Naive thymus-derived CD4-positive, alpha-beta T cell (primary cell): ENCODE measurements at regions not wholly inside any gene's neighbourhood (a gene's known extent, or its start where the extent isn't known, plus 50 kb on each side); places are given as distances from the start of the nearest gene placed in this dataset.

ENCODE experiments used
- ATAC-seq: fragments of 150-1000 bp; cut with Tn5 transposase; 2 replicates; pipeline ENCODE4 v1.10.0; 2021; ENCODE audit warnings: mild to moderate bottlenecking, moderate library complexity
- CTCF ChIA-PET: fragments of 350-600 bp; sonication (Branson Sonifier 250); formaldehyde crosslinking; loops from one replicate; lab custom pipeline; 2021; ENCODE audit warnings: antibody characterized with exemption; lab: Charles Lee
- POLR2A ChIA-PET: fragments of 350-600 bp; sonication (Branson Sonifier 250); formaldehyde crosslinking; loops from one replicate; lab custom pipeline; 2021; ENCODE audit warnings: antibody characterized with exemption, inconsistent platforms; lab: Charles Lee
- DNase-seq, 9 donors: peaks; one replicate each; pipeline versions ENCODE4 v3.0.0 to v3.0.0-alpha.2; 2020 to 2022; ENCODE audit warnings: mixed read lengths in 1 of 9
- H3K27ac ChIP-seq: one replicate; pipeline ENCODE4 v1.7.0; 2013; ENCODE audit warnings: mild to moderate bottlenecking, low read depth, low read length, moderate library complexity
- H3K27me3 ChIP-seq, 2 donors: one replicate each; pipeline ENCODE4 v1.7.0; 2013; ENCODE audit warnings: low read length in 2 of 2, mild to moderate bottlenecking in 2 of 2, moderate library complexity in 2 of 2; ENCODE audit not compliant: control insufficient read depth in 2 of 2, insufficient read depth in 2 of 2
- H3K36me3 ChIP-seq, 3 experiments: 1 replicate in 2 of 3; 2 replicates in 1 of 3; pipeline ENCODE4 v1.7.0; 2013; ENCODE audit warnings: low read length in 3 of 3, mild to moderate bottlenecking in 3 of 3, moderate library complexity in 1 of 3; ENCODE audit not compliant: insufficient read depth in 3 of 3, control insufficient read depth in 2 of 3
- H3K4me1 ChIP-seq, 2 donors: one replicate each; pipeline ENCODE4 v1.7.0; 2013; ENCODE audit warnings: low read length in 2 of 2, mild to moderate bottlenecking in 2 of 2, moderate library complexity in 1 of 2; ENCODE audit not compliant: control insufficient read depth in 2 of 2, insufficient read depth in 2 of 2
- H3K4me3 ChIP-seq: 2 replicates; pipeline ENCODE4 v1.7.0; 2013; ENCODE audit warnings: mild to moderate bottlenecking, low read length
- H3K9me3 ChIP-seq, 3 experiments: 1 replicate in 2 of 3; 2 replicates in 1 of 3; pipeline ENCODE4 v1.7.0; 2013; ENCODE audit warnings: low read length in 3 of 3; ENCODE audit not compliant: control insufficient read depth in 2 of 3
- H3K27ac Mint-ChIP-seq, 9 donors: one replicate each; pipeline ENCODE4 v1.8.0; 2020 to 2022; ENCODE audit warnings: mixed read lengths in 9 of 9, mild to moderate bottlenecking in 8 of 9, moderate library complexity in 5 of 9, inconsistent platforms in 2 of 9
- H3K27me3 Mint-ChIP-seq, 5 donors: one replicate each; pipeline ENCODE4 v1.8.0; 2021 to 2022; ENCODE audit warnings: mixed read lengths in 5 of 5, mild to moderate bottlenecking in 1 of 5
- H3K36me3 Mint-ChIP-seq, 5 donors: one replicate each; pipeline ENCODE4 v1.8.0; 2020 to 2022; ENCODE audit warnings: mixed read lengths in 5 of 5, mild to moderate bottlenecking in 3 of 5, inconsistent platforms in 1 of 5
- H3K4me1 Mint-ChIP-seq, 7 donors: one replicate each; pipeline ENCODE4 v1.8.0; 2020 to 2022; ENCODE audit warnings: mixed read lengths in 7 of 7, mild to moderate bottlenecking in 3 of 7, inconsistent platforms in 1 of 7
- H3K4me3 Mint-ChIP-seq, 10 donors: one replicate each; pipeline ENCODE4 v1.8.0; 2020 to 2022; ENCODE audit warnings: mild to moderate bottlenecking in 10 of 10, mixed read lengths in 10 of 10, moderate library complexity in 6 of 10, inconsistent platforms in 2 of 10
- H3K9me3 Mint-ChIP-seq, 11 donors: one replicate each; pipeline ENCODE4 v1.8.0; 2020 to 2022; ENCODE audit warnings: mixed read lengths in 11 of 11, mild to moderate bottlenecking in 4 of 11, inconsistent platforms in 1 of 11, moderate library complexity in 1 of 11
- intact Hi-C, 2 donors: fragments of 100-400 bp; cut with micrococcal nuclease; formaldehyde crosslinking; loops; one replicate each; pipeline ENCODE4 v1.15.1; 2023

DNA sequence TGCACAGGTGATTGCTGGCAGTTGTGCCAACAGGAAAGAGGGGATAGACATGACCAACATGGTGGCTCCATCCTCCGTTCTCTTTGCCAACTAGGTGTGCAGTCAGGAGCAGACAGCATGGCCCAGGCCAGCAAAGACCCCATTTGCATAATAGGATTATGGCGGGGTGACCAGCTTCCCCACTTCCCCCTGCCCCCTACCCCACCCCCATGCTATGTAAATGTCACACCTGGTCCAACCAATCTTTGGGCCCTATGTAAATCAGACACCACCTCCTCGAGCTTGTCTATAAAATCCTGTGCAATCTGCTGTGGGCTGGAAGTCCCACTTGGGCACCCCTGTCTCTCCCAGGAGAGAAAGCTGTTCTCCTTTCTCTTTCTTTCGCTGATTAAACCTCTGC is 146.0 kb downstream of the SLC30A10 start:
- DNase-seq, result no peak

DNA sequence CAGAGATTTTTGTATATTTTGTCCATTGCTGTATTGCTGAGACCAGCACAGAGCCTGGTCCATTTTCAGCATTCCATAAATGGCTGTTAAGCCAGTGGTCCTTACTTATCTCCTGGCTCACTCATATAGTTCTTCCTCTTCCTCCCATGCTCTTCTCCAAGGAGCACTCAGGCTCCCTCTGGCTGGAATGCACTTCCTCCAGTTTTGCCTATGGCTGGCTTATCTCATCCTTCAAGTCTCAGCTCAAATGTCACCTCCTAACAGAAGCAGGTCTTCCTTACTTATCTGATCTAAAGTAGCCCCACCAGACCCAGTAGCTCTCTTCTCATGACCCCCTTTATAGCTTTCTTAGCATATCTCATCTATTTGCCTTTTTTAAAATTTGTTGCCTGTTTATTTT is 146.9 kb downstream of the SLC30A10 start:
- ATAC-seq (no peak), DNase-seq (no peak)
- Mint-ChIP-seq H3K9me3 (peaks cover 0 to 10% (median 4%) of the 10 kb centered on the region in 11 donors), H3K4me1 (peaks cover 0 to 2% (median 0%) of the 10 kb centered on the region in 7 donors), H3K27ac (no peak overlapping the region), H3K27me3 (peaks cover 0 to 12% (median 0%) of the 10 kb centered on the region in 5 donors), H3K36me3 (no peaks in the 10 kb centered on the region), H3K4me3 (no peak overlapping the region)
- Histone ChIP-seq H3K27me3 (no peaks in the 10 kb centered on the region), H3K27ac (no peak overlapping the region), H3K9me3 (no peaks in the 10 kb centered on the region), H3K4me3 (no peak overlapping the region), H3K36me3 (no peaks in the 10 kb centered on the region), H3K4me1 (no peaks in the 10 kb centered on the region)
- intact Hi-C loops, result no loop called here
- CTCF ChIA-PET, result no interaction called here
- POLR2A ChIA-PET, result no interaction called here

More for the DNA sequence above, 146.0 kb downstream of the SLC30A10 start:
- Mint-ChIP-seq H3K27me3 (peaks cover 0 to 12% (median 0%) of the 10 kb centered on the region in 5 donors), H3K4me1 (peaks cover 0 to 2% (median 0%) of the 10 kb centered on the region in 7 donors), H3K36me3 (no peaks in the 10 kb centered on the region), H3K4me3 (no peak overlapping the region), H3K27ac (no peak overlapping the region), H3K9me3 (peaks cover 0 to 10% (median 2%) of the 10 kb centered on the region in 11 donors)
- intact Hi-C loops, result no loop called here
- no peak overlapping the region for H3K27ac ChIP-seq
- no peak overlapping the region for H3K4me3 ChIP-seq
- CTCF ChIA-PET, result no interaction called here
- no peaks in the 10 kb centered on the region for H3K4me1 ChIP-seq
- no peaks in the 10 kb centered on the region for H3K36me3 ChIP-seq
- no peaks in the 10 kb centered on the region for H3K9me3 ChIP-seq
- POLR2A ChIA-PET, result no interaction called here
- no peaks in the 10 kb centered on the region for H3K27me3 ChIP-seq
- no peak for ATAC-seq

DNA sequence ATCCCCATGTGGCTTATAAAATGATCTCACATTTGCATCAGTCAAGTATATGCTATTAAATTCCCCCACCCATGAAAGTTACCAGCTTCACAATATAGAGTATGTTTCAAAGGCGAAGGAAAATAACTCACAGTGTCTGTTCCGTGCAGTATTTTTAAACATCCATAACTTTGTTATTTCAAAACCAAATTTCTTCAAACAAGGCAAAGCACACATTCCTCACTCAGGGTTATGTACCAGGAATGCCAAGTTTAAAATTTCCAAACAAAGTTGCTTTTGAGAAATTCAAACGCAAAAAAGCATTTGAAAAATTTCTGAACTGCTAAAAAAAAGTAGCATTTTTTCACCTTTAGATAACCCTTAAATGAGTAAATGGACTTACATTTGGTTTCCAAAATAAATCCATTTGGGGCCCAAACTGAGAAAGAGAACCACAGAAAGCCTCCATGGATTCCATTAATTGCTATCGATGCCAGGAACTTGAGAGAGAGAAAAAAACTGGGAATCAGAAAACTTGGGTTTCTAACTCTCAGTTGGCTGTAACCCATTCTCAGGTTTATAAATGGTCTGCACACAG is 149.5 kb downstream of the SLC30A10 start:
- H3K27me3 ChIP-seq, result no peaks in the 10 kb centered on the region
- H3K9me3 Mint-ChIP-seq, result peaks cover 1 to 11% (median 4%) of the 10 kb centered on the region in 11 donors
- H3K4me3 Mint-ChIP-seq, result no peak overlapping the region
- no peak for ATAC-seq
- no peak for DNase-seq
- no peak overlapping the region for H3K4me3 ChIP-seq
- ChIA-PET CTCF (interaction anchor here (0.7 kb wide), 1 partner anchor 1449 kb away, joined by 3 read pairs; no protein-coding TSS in a partner anchor), POLR2A (no interaction called here)
- H3K27ac ChIP-seq, result no peak overlapping the region
- intact Hi-C loops, result no loop called here
- no peaks in the 10 kb centered on the region for H3K36me3 ChIP-seq
- no peaks in the 10 kb centered on the region for H3K9me3 ChIP-seq
- H3K27ac Mint-ChIP-seq, result no peak overlapping the region
- no peaks in the 10 kb centered on the region for H3K4me1 ChIP-seq
- H3K4me1 Mint-ChIP-seq, result no peaks in the 10 kb centered on the region
- peaks cover 0 to 5% (median 0%) of the 10 kb centered on the region in 5 donors for H3K27me3 Mint-ChIP-seq
- H3K36me3 Mint-ChIP-seq, result no peaks in the 10 kb centered on the region

DNA sequence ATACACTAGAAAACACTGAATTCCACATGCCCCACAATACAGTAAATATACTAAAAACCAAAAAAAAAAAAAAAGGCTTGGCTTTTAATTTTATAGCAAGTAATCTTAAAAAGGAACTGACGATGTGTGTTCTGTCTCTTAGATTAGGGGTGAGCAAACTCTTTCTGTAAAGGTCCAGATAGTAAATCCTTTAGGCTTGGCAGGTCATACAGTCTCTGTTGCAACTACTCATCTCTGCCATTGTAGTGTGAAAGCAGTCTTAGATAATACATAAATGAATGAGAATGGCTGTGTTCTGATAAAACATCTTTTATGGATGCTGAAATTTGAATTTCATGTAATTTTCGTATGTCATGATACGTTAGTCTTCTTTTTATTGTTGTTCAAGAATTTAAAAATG is 150.2 kb downstream of the SLC30A10 start:
- Mint-ChIP-seq H3K4me1 (no peaks in the 10 kb centered on the region), H3K27me3 (peaks cover 0 to 4% (median 0%) of the 10 kb centered on the region in 5 donors), H3K4me3 (no peak overlapping the region), H3K9me3 (peaks cover 0 to 15% (median 5%) of the 10 kb centered on the region in 11 donors), H3K27ac (no peak overlapping the region), H3K36me3 (no peaks in the 10 kb centered on the region)
- Histone ChIP-seq H3K27me3 (no peaks in the 10 kb centered on the region), H3K4me1 (no peaks in the 10 kb centered on the region), H3K36me3 (no peaks in the 10 kb centered on the region), H3K4me3 (no peak overlapping the region), H3K27ac (no peak overlapping the region), H3K9me3 (no peaks in the 10 kb centered on the region)
- POLR2A ChIA-PET, result no interaction called here
- CTCF ChIA-PET, result no interaction called here
- ATAC-seq, result no peak
- DNase-seq, result no peak
- intact Hi-C loops, result no loop called here

DNA sequence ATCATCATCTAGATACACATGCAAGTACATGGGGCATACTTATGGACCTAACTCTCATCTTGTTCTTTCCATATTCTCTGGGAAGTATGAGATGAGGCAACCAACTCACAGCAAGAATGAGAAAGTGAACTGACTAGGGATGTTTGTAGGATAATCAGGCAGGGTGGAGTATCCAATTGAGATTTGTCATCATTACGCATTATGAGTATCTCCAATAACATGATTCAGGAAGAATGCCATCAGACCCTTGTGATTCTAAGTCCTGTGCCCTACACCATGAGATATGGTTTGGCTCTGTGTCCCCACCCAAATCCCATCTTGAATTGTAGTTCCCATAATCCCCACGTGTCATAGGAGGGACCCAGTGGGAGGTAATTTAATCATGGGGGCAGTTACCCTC is 154.0 kb downstream of the SLC30A10 start:
- no peaks in the 10 kb centered on the region for H3K36me3 Mint-ChIP-seq
- CTCF ChIA-PET, result no interaction called here
- H3K4me1 ChIP-seq, result no peaks in the 10 kb centered on the region
- no peaks in the 10 kb centered on the region for H3K4me1 Mint-ChIP-seq
- ATAC-seq, result no peak
- H3K9me3 ChIP-seq, result no peaks in the 10 kb centered on the region
- H3K9me3 Mint-ChIP-seq, result peaks cover 0 to 20% (median 10%) of the 10 kb centered on the region in 11 donors
- H3K4me3 Mint-ChIP-seq, result no peak overlapping the region
- no peak overlapping the region for H3K4me3 ChIP-seq
- H3K27me3 Mint-ChIP-seq, result no peaks in the 10 kb centered on the region
- POLR2A ChIA-PET, result no interaction called here
- H3K27me3 ChIP-seq, result no peaks in the 10 kb centered on the region
- DNase-seq, result no peak
- no peak overlapping the region for H3K27ac ChIP-seq
- no peaks in the 10 kb centered on the region for H3K36me3 ChIP-seq
- H3K27ac Mint-ChIP-seq, result no peak overlapping the region
- intact Hi-C loops, result no loop called here

DNA sequence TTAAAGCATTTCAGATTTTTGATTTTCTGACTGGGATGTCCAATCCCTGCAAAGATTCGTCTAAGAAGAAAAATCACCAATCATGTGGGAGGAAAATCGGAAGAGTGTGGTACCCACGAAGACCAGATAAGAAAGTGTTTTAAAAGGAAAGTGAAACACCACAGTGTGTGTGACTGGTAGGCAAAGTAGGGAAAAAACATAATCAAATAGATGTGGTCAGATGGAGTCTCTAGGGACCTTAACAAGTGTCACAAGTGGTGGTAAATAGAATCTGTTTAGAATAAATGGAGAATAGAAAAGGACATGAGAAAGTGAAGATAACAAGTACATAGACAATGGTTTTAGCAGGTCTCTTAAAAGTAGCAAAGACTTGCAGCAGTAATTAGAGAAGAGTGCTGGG is 154.6 kb downstream of the SLC30A10 start:
- ATAC-seq, result no peak
- H3K9me3 ChIP-seq, result no peaks in the 10 kb centered on the region
- no peaks in the 10 kb centered on the region for H3K4me1 ChIP-seq
- Mint-ChIP-seq H3K4me1 (no peaks in the 10 kb centered on the region), H3K27me3 (no peaks in the 10 kb centered on the region), H3K4me3 (no peak overlapping the region), H3K27ac (no peak overlapping the region), H3K9me3 (peaks cover 0 to 26% (median 14%) of the 10 kb centered on the region in 11 donors), H3K36me3 (no peaks in the 10 kb centered on the region)
- intact Hi-C loops, result no loop called here
- H3K36me3 ChIP-seq, result no peaks in the 10 kb centered on the region
- H3K27me3 ChIP-seq, result no peaks in the 10 kb centered on the region
- H3K27ac ChIP-seq, result no peak overlapping the region
- POLR2A ChIA-PET, result no interaction called here
- CTCF ChIA-PET, result no interaction called here
- no peak for DNase-seq
- no peak overlapping the region for H3K4me3 ChIP-seq

DNA sequence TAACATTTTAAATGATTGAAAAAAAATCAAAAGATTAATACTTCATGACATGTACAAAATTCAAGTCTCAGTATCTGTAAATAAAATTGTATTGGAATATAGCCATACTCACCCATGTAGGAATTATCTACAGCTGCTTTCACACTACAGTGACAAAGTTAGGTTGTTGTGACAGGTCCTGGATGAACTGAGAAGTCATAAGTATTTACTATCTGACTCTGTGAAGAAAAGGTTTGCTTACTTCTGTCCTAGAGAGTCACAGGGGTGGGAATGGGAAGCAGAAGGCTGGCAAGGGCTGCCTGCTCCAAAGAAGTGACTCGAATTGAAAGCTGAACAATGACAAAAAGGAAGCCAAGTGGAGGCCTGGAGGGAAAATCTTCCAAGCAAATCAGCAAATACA is 155.2 kb downstream of the SLC30A10 start:
- Mint-ChIP-seq H3K27me3 (no peaks in the 10 kb centered on the region), H3K27ac (no peak overlapping the region), H3K4me3 (no peak overlapping the region), H3K36me3 (no peaks in the 10 kb centered on the region), H3K9me3 (peaks cover 2 to 28% (median 18%) of the 10 kb centered on the region in 11 donors), H3K4me1 (no peaks in the 10 kb centered on the region)
- intact Hi-C loops, result no loop called here
- Histone ChIP-seq H3K27ac (no peak overlapping the region), H3K4me3 (no peak overlapping the region), H3K9me3 (no peaks in the 10 kb centered on the region), H3K27me3 (no peaks in the 10 kb centered on the region), H3K4me1 (no peaks in the 10 kb centered on the region), H3K36me3 (no peaks in the 10 kb centered on the region)
- ATAC-seq (no peak), DNase-seq (no peak)
- POLR2A ChIA-PET, result no interaction called here
- CTCF ChIA-PET, result no interaction called here
